Dedifferentiated amniotic fluid mesenchymal stem cell (primary cell): ENCODE measurements at regions not wholly inside any gene's neighbourhood (a gene's known extent, or its start where the extent isn't known, plus 50 kb on each side); places are given as distances from the start of the nearest gene placed in this dataset.
"Not testable (repeated sequence)": the region's sequence is repeated elsewhere in the genome, so short reads cannot be mapped to it uniquely, and the experiment has no call there.

Experiments used
- DNase-seq: peaks from one replicate; pipeline ENCODE4 v3.0.0-alpha.2; 2016; ENCODE audit errors: extremely low spot score

DNA sequence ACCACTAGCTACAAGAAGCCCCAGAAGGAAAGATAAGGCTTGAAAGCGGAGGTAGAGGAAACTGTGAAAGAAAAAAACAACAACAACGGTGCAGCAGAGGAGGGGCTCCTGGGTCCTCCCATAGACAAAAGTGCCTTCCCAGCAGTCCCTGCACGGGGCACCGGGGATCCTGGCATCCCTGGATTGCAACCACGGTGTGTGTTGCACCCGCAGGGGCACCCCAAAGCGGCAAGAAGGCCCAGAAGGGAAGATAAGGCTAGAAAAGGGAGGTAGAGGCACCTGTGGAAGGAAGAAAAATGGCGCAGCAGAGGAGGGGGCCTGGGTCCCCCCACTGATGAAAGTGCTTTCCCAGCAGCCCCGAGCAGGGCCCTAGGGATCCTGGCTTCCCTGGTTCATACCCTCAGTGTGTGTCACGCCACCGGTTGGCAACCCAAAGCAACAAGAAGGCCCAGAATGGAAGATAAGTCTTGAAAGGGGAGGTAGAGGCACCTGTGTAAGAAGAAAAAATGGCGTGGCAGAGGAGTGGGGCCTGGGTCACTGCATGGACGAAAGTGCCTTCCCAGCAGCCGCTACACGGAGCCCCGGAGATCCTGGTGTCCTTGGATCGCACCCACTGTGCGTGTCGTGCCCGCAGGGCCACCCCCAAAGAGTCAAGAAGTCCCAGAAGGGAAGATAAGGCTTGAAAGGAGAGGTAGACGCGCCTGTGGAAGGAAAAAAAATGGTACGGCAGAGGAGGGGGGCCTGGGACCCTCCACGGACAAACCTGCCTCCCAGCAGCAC is 281.0 kb downstream of the ALG10 start:
- DNase-seq = no peak

DNA sequence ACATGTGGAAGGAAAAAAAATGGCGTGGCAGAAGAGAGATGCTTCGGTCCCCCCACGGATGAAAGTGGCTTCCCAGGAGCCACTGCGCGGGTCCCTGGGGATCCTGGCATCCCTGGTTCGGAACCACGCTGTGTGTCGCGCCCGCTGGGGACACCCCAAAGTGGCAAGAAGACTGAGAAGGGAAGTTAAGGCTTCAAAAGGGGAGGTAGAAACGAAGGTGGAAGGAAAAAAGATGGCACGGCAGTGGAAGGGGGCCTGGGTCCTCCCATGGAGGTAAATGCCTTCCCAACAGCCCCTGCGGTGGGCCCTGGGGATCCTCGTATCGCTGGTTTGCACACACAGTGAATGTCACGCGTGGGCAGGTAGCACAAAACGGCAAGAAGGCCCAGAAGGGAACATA is 281.7 kb downstream of the ALG10 start:
- no peak for DNase-seq

DNA sequence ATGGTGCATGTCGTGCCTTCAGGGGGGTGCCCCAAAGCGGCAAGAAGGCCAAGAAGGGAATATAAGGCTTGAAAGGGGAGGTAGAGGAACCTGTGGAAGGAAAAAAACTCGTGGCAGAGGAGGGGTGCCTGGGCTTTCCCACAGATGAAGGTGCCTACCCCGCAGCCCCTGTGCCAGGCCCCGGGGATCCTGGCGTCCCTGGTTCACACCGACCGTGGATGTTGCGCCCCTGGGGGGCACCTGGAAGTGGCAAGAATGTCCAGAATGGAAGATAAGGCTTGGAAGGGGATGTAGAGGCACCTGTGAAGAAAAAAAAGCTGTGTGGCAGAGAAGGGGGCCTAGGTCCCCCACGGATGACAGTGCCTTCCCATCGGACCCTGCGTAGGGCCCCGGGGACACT is 282.2 kb downstream of the ALG10 start:
- no peak for DNase-seq

DNA sequence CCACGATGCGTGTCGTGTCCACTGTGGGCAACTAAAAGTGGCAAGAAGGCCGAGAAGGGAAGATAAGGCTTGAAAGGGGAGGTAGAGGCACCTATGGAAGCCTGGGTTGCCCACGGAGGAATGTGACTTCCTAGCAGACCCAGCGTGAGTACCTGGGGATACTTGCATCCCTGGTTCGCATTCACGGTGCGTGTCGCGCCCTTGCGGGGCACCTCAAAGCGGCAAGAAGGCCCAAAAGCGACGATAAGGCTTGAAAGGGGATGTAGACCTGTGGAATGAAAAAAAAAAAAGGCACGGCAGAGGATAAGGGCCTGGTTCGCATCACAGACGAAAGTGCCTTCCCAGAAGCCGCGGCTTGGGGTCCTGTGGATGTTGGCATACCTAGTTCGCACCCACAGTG is 282.9 kb downstream of the ALG10 start:
- DNase-seq = no peak

DNA sequence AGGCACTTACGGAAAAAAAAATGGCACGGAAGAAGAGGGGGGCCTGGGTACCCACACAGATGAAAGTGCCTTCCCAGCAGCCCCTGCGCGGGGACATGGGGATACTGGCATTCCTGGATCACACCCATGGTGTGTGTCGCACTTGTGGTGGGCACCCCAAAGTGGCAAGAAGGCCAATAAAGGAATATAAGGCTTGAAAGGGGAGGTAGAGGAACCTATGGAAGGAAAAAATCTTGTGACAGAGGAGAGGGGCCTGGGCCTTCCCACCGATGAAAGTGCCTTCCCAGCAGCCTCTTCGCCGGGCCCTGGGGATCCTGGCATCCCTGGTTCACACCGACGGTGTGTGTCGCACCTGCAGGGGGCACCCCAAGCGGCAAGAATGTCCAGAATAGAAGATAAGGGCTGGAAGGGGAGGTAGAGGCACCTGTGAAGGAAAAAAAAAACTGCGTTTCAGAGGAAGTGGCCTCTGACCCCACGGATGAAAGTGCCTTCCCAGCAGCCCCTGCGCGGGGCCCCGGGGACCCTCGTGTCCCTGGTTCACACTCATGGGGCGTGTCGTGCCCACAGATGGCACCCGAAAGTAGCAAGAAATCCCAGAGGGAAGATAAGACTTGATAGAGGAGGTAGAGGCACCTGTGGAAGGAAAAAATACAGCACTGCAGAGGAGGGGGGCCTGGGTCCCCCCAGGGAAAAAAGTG is 284.0 kb downstream of the ALG10 start:
- DNase-seq = no peak

DNA sequence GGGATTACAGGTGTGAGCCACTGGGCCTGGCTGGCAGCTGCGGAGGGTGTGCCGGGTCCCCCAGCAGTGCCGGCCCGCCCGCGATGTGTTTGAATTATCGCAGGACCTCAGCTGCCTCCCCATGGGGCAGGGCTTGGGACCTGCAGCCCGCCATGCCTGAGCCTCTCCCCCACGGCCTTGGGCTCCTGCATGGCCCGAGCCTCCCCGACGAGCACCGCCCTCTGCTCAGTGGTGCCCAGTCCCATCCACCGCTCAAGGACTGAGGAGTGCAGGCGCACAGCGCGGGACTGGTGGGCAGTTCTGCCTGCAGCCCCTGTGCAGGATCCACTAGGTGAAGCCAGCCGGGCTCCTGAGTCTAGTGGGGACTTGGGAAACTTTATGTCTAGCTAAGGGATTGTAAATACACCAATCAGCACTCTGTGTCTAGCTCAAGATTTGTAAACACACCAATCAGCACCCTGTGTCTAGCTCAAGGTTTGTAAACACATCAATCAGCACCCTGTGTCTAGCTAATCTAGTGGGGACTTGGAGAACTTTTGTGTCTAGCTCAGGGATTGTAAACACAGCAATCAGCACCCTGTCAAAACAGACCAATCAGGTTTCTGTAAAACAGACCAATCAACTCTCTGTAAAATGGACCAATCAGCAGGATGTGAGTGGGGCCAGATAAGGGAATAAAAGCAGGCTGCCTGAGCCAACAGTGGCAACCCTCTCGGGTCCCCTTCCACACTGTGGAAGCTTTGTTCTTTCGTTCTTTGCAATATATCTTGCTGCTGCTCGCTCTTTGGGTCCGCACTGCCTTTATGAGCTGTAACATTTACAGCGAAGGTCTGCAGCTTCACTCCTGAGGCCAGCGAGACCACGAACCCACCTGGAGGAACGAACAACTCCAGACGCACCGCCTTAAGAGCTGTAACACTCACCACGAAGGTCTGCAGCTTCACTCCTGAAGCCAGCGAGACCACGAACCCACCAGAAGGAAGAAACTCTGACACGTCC is 287.8 kb downstream of the ALG10 start:
- DNase-seq = not testable (repeated sequence)

DNA sequence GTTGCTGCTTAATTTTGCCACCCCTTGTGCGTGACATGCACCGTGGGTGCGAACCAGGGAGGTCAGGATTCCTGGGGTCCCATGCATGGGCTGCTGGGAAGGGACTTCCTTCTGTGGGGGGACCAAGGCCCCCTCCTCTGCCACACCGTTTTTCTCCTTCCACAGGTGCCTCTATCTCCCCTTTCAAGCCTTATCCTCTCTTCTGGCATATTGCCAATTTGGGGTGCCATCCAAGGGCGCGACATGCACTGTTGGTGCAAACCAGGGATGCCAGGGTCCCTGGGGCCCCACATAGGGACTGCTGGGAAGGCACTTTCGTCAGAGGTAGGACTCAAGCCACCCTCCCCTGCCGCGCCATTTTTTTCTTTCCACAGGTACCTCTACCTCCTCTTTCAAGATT is 289.0 kb downstream of the ALG10 start:
- DNase-seq = no peak

DNA sequence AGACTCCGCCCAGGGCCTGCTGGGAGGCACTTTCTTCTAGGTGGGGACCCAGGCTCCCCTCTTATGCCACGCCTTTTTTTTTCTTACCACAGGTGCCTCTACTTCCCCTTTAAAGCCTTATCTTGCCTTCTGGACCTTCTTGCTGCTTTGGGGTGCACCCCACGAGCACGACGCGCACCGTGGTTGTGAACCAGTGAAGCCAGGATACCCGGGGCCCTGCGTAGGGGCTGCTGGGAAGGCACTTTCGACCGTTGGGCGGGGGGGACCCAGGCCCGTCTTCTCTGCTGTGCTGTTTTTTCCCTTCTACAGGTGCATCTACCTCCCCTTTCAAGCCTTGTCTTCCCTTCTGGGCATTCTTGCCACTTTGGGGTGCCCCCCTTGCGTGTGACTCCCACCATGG is 305.4 kb downstream of the ALG10 start:
- no peak for DNase-seq

DNA sequence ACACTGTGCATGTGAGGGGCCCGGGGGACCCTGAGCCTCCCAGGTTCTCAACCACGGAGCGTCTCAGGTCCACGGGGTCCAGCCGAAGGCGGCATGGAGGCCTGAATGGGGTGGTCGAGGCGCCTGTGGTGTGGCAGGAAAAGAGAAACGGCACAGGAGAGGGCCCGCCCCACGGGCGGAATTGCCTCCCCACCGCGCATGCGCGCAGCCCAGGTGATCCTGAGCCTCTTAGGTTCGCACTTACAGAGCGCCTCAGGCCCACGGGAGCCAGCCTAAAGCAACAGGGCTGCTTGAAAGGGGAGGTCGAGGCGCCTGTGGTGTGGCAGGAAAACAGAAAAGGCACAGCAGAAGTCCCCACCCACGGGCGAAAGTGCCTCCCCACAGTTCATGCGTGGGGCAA is 311.0 kb downstream of the ALG10 start:
- no peak for DNase-seq

DNA sequence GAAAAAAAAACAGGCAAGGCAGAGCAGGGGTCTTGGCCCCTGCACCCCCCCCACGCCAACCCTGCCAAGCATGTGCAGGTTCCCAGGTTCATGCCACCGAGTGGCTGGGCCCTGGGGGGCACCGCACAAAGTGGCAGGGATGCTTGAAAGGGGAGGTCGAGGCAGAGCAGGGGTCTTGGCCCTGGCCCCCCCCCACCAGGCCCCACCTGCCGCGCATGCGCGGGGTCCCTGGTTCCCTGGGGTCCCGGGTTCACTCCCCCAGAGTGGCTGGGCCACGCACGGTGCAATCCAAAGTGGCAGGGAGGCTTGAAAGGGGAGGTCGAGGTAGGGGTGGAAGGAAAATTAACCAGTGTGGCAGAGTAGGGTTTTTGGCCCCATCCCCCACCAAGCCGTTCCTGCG is 312.2 kb downstream of the ALG10 start:
- no peak for DNase-seq

DNA sequence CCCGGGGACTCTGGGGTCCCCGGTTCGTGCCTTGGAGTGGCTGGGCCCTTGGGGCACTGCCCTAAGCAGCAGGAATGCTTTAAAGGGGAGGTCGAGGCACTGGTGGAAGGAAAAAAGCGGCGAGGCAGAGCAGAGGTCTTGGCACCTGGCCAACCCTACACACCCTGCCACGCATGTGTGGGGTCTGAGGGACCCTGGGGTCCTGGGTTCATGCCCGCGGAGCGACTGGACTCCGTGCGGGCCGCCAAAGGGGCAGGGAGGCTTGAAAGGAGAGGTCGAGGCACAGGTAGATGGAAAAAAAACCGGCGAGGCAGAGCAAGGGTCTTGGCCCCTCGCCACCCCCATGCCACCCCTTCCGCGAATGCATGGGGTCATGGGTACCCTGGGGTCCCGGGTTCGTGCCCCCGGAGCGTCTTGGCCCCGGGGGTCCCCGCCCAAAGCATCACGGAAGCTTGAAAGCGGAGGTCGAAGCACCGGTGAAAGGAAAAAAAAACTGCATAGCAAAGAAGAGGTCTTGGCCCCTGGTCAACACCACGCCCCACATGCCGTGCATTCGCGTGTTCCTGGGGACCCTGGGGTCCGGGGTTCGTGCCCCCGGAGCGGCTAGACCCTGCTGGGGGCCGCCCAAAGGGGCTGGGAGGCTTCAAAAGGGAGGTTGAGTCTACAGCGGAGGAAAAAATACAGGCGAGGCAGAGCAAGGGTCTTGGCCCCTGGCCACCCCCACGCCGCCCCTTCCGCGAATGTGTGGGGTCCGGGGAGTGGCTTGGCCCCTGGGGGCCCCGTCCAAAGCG is 312.9 kb downstream of the ALG10 start:
- no peak for DNase-seq

DNA sequence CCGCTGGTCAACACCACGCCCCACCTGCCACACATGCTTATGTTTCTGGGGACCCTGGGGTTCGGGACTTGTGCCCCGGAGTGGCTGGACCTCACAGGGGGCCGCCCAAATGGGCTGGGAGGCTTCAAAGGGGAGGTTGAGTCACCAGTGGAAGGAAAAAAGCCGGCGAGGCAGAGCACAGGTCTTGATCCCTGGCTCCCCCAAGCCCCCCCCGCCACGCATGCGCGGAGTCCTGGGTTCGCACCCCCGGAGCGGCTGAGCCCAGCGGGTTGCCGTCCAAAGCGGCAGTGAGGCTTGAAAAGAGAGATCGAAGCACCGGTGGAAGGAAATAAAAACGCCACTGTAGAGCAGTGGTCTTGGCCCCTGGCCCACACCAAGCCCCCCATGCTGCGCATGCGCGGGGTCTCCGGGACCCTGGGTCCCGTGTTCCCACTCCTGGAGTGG is 313.5 kb downstream of the ALG10 start:
- DNase-seq = no peak

DNA sequence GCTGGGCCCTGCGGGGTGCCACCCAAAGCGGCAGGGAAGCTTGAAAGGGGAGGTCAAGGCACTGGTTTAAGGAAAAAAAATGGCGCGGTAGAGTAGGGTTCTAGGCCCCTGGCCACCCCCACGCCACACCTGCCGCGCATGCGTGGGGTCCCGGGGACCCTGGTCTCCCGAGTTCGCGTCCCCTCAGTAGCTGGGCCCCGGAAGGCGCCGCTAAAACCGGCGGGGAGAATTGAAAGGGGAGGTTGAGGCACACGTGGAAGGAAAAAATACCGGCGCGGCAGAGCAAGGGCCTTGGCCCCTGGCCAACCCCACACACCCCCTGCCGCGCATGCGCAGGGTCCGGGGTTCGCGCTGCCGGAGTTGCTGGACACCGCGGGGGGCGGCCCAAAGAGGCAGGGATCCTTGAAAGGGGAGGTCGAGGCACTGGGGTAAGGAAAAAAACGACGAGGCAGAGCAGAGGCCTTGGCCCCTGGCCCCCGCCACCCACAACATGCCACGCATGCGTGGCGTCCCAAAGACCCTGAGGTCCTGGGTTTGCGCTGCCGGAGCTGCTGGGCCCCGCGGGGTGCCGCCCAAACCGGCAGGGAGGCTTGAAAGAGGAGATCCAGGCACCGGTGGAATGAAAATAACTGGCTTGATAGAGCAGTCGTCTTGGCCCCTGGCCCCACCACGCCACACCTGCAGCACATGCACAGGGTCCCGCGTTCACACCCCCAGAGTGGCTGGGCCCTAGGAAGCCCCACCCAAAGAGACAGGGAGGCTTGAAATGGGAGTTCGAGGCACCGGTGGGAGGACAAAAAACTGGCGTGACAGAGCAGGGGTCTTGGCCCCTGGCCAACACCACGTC is 314.5 kb downstream of the ALG10 start:
- DNase-seq = no peak

DNA sequence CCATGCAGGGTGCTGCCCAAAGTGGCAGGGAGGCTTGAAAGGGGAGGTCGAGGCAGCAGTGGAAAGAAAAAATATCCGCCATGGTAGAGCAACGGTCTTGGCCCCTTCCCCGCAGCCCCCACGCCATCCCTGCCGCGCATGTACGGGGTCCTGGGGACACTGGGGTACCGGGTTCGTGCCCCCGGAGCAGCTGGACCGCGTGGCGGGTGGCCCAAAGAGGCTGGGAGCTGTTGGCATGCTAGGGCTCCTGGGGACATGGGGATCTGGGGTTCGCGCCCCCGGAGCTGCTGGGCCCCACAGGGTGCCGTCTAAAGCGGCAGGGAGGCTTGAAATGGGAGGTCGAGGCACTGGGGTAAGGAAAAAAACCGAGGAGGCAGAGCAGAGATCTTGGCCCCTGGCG is 316.5 kb downstream of the ALG10 start:
- no peak for DNase-seq

DNA sequence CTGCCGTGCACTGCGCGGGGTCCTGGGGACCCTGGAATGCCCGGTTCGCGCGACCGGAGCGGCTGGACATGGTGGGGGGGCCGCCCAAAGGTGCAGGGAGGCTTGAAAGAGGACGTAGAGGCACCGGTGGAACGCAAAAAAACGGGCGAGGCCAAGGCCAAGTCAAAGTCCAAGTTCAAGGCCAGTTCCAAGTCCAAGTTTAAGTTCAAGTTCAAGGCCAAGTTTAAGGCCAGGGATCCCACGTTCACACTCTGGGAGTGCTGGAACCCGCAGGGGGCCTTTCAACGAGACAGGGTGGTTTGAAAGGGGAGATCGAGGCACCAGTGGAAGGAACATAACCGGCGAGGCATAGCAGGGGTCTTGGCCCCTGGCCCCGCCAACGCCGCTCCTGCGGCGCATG is 317.6 kb downstream of the ALG10 start:
- DNase-seq = no peak

DNA sequence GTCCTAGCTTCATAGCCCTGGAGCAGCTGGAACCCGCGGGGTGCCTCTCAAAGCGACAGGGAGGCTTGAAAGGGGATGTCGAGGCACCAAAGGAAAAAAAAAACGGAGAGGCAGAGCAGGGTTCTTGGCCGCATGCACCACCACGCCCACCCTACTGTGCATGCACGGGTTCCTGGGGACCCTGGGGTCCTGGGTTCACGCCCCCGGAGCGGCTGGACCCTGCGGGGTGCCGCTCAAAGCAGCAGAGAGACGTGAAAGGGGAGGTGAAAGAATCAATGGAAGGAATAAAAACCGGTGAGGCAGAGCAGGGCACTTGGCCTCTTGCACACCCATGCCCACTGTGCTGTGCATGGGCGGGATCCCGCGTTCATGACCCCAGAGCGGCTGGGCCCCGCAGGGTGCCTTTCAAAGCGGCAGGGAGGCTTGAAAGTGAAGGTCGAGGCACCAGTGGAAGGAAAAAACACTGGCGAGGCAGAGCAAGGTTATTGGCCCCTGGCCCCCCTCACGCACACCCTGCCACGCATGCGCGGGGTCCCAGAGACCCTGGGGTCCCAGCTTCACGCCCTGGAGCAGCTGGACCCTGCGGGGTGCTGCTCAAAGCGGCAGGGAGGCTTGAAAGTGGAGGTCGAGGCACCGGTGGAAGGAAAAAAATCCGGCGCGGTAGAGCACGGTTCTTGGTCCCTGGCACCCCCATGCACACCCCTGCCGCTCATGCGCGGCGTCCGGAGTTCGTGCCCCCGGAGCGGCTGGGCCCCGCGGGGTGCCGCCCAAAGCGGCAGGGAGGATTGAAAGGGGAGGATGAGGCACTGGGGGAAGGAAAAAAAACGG is 318.5 kb downstream of the ALG10 start:
- DNase-seq = no peak

DNA sequence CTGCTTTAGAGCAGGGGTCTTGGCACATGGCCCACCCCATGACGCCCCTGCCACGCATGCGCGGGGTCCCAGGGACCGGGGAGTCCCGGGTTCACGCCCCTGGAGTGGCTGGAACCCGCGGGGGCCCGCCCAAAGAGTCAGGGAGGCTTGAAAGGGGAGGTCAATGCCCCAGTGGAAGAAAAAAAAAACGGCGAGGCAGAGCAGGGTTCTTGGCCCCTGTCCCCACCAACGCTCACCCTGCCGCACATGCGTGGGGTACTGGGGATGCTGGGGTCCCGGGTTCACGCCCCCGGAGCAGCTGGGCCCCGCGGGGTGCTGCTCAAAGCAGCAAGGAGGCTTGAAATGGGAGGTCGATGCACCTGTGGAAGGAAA is 319.1 kb downstream of the ALG10 start:
- no peak for DNase-seq

DNA sequence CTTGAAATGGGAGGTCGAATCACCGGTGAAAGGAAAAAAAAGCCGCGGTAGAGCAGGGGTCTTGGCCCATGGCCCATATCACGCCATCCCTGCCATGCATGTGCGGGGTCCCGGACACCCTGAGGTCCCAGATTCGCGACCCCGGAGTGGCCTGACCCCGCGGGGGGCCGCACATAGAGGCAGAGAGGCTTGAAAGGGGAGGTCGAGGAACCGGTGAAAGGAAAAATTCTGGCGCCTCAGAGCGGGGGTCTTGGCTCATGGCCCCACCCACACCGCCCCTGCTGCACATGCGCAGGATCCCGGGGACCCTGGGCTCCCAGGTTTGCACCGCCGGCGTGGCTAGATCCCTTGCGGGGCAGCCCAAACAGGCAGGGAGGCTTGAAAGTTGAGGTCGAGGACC is 319.8 kb downstream of the ALG10 start:
- DNase-seq = no peak

DNA sequence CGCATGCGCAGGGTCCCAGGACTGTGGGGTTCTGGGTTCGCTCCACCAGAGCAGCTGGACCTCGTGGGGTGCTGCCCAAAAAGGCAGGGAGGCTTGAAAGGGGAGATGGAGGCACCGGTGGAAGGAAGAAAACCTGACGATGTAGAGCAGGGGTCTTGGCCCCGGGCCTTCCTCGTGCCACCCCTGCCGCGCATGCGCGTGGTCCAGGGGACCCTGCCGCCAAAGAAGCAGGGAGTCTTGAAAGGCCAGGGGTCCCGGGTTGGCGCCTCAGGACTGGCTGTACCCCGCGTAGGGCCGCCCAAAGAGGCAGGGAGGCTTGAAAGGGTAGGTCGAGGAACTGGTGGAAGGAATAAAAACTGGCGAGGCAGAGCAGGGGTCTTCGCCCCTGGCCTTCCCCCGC is 321.0 kb downstream of the ALG10 start:
- DNase-seq = no peak

DNA sequence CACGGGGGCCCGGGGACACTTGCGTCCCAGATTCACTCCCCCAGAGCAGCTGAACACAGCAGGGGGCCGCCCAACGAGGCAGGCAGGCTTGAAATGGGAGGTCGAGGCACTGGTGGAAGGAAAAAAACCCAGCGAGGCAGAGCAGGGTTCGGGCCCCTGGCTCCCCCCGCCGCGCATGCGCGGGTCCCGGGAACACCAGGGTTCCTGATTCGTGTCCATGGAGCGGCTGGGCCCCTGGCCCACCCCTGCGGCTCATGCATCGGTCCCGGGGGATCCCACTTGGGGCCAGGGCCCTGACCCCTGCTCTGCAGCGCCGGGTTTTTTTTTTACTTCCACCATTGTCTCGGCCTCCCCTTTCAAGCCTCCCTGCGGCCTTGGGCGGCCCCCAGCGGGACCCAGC is 321.5 kb downstream of the ALG10 start:
- DNase-seq = no peak
